Smooth muscle cell (in vitro differentiated cells): ENCODE measurements at regions not wholly inside any gene's neighbourhood (a gene's known extent, or its start where the extent isn't known, plus 50 kb on each side); places are given as distances from the start of the nearest gene placed in this dataset.

Experiments used
- DNase-seq: peaks from one replicate; lab custom pipeline; 2025; ENCODE audit not compliant: unreplicated experiment; lab: John Stamatoyannopoulos, UW
- H2AFZ ChIP-seq: fragments of 200-600 bp; sonication (generic); 2 replicates; pipeline ENCODE4 v1.6.0; 2016; ENCODE audit warnings: antibody characterized with exemption, low read depth, mild to moderate bottlenecking
- H3F3A ChIP-seq: fragments of 200-600 bp; sonication (generic); 2 replicates; pipeline ENCODE4 v1.6.0; 2017; ENCODE audit warnings: antibody characterized with exemption, low read depth
- H3K27ac ChIP-seq: fragments of 200-600 bp; sonication (generic); 2 replicates; pipeline ENCODE4 v1.5.1; 2016; ENCODE audit warnings: low read depth, mild to moderate bottlenecking
- H3K27me3 ChIP-seq: fragments of 200-600 bp; sonication (generic); 2 replicates; pipeline ENCODE4 v1.6.1; 2016; ENCODE audit warnings: low read depth, mild to moderate bottlenecking
- H3K36me3 ChIP-seq: fragments of 200-600 bp; sonication (generic); 2 replicates; pipeline ENCODE4 v1.5.1; 2016; ENCODE audit warnings: low read depth
- H3K4me1 ChIP-seq: fragments of 200-600 bp; sonication (generic); 2 replicates; pipeline ENCODE4 v1.5.1; 2016; ENCODE audit warnings: low read depth
- H3K4me2 ChIP-seq: fragments of 200-600 bp; sonication (generic); 2 replicates; pipeline ENCODE4 v1.6.0; 2016; ENCODE audit warnings: mild to moderate bottlenecking
- H3K4me3 ChIP-seq: fragments of 200-600 bp; sonication (generic); 2 replicates; pipeline ENCODE4 v1.5.1; 2016; ENCODE audit warnings: mild to moderate bottlenecking
- H3K79me2 ChIP-seq: fragments of 200-600 bp; sonication (generic); 2 replicates; pipeline ENCODE4 v1.6.0; 2016; ENCODE audit warnings: low read depth, mild to moderate bottlenecking
- H3K9ac ChIP-seq: fragments of 200-600 bp; sonication (generic); 2 replicates; pipeline ENCODE4 v1.6.0; 2016; ENCODE audit warnings: low read depth
- H3K9me3 ChIP-seq: fragments of 200-600 bp; sonication (generic); replicated peaks from 2 replicates; pipeline ENCODE4 v1.5.1; 2016; ENCODE audit warnings: low read depth
- H4K20me1 ChIP-seq: fragments of 200-600 bp; sonication (generic); 2 replicates; pipeline ENCODE4 v1.6.0; 2016; ENCODE audit warnings: low read depth
- TF ChIP-seq, protein P1 (sequence below): fragments of 200-600 bp; sonication (generic); IDR thresholded peaks from 2 replicates; pipeline ENCODE4 v1.5.1; 2017; ENCODE audit warnings: borderline replicate concordance, mild to moderate bottlenecking, antibody characterized with exemption; ENCODE audit not compliant: insufficient read depth, poor library complexity, severe bottlenecking

DNA sequence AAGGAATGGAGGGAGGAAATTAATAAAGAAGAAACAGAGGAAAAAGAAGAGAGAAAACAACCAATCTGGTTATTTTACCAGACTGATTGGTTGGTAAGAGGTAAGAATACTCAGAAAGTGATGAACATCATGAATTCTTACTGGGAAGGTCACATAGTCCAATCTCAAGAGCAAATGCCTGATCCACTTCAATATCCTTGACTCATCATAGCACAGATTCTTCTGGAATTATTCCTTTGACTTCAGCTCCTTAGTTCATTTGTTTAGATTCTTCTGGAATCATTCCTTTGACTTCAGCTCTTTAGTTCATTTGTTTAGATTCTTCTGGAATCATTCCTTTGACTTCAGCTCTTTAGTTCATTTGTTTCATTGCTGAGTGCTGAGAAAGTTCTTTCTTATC is 2030.6 kb upstream of the CELF4 start:
- Histone ChIP-seq H3K27me3 (no peaks in the 10 kb centered on the region), H3K79me2 (no peaks in the 10 kb centered on the region), H3K36me3 (no peaks in the 10 kb centered on the region), H3K27ac (no peak overlapping the region), H3F3A (no peaks in the 10 kb centered on the region), H3K4me2 (no peak overlapping the region), H3K9me3 (no peaks in the 10 kb centered on the region), H3K4me1 (no peaks in the 10 kb centered on the region), H4K20me1 (no peaks in the 10 kb centered on the region), H3K4me3 (no peak overlapping the region), H3K9ac (no peak overlapping the region), H2AFZ (no peak overlapping the region)
- TF ChIP-seq, protein P1, sequence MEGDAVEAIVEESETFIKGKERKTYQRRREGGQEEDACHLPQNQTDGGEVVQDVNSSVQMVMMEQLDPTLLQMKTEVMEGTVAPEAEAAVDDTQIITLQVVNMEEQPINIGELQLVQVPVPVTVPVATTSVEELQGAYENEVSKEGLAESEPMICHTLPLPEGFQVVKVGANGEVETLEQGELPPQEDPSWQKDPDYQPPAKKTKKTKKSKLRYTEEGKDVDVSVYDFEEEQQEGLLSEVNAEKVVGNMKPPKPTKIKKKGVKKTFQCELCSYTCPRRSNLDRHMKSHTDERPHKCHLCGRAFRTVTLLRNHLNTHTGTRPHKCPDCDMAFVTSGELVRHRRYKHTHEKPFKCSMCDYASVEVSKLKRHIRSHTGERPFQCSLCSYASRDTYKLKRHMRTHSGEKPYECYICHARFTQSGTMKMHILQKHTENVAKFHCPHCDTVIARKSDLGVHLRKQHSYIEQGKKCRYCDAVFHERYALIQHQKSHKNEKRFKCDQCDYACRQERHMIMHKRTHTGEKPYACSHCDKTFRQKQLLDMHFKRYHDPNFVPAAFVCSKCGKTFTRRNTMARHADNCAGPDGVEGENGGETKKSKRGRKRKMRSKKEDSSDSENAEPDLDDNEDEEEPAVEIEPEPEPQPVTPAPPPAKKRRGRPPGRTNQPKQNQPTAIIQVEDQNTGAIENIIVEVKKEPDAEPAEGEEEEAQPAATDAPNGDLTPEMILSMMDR, result no peak
- no peak for DNase-seq

DNA sequence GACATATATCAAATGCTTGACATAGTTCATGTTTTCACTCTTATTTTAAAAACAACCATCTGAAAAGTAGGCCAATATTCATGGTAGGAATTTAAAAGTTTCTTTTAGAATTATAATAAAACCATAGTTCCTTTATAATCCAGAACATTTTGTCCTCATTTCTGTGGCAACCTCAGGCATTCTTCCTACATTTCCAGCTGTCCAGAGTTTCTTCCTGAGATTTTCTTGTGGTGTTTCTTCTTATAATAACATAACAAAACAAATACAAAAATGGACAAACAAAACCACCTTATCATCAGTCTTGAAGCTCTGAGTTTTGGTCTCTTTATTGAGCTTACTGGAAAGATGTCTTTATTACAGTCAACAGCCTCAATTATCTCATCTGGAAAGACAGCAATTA is 2028.6 kb upstream of the CELF4 start:
- Histone ChIP-seq H3K27me3 (no peaks in the 10 kb centered on the region), H3K4me2 (no peak overlapping the region), H2AFZ (no peak overlapping the region), H3F3A (no peaks in the 10 kb centered on the region), H3K9ac (no peak overlapping the region), H3K79me2 (no peaks in the 10 kb centered on the region), H3K4me1 (no peaks in the 10 kb centered on the region), H3K4me3 (no peak overlapping the region), H3K27ac (no peak overlapping the region), H3K36me3 (no peaks in the 10 kb centered on the region), H3K9me3 (no peaks in the 10 kb centered on the region), H4K20me1 (no peaks in the 10 kb centered on the region)
- TF ChIP-seq, protein P1, result no peak
- DNase-seq, result no peak

DNA sequence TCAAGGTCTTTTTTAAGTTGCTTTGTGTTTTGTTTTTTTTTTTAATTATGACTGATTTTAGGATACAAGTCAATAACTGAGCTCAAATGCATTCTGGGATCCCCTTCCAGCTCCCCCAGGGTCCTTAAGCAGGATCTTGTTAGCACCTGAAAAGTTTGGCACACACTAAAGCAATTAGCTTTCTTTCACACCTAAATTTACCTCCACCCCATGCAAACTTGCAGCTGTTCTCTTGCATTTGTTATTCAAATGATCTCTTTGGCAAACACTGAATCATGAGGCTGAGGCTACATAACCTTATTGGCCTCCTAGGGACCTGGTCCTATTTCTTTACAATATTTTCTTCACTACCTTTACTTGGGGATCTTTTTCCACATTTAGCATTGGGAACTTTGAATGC is 2026.1 kb upstream of the CELF4 start:
- H3K27me3 ChIP-seq, result no peaks in the 10 kb centered on the region
- no peak overlapping the region for H3K4me3 ChIP-seq
- no peaks in the 10 kb centered on the region for H3F3A ChIP-seq
- no peak overlapping the region for H3K4me2 ChIP-seq
- no peak overlapping the region for H3K27ac ChIP-seq
- H3K9ac ChIP-seq, result no peak overlapping the region
- H3K36me3 ChIP-seq, result no peaks in the 10 kb centered on the region
- no peaks in the 10 kb centered on the region for H3K79me2 ChIP-seq
- no peaks in the 10 kb centered on the region for H3K9me3 ChIP-seq
- no peak for DNase-seq
- TF ChIP-seq, protein P1, result no peak
- H3K4me1 ChIP-seq, result no peaks in the 10 kb centered on the region
- H4K20me1 ChIP-seq, result no peaks in the 10 kb centered on the region
- H2AFZ ChIP-seq, result no peak overlapping the region

DNA sequence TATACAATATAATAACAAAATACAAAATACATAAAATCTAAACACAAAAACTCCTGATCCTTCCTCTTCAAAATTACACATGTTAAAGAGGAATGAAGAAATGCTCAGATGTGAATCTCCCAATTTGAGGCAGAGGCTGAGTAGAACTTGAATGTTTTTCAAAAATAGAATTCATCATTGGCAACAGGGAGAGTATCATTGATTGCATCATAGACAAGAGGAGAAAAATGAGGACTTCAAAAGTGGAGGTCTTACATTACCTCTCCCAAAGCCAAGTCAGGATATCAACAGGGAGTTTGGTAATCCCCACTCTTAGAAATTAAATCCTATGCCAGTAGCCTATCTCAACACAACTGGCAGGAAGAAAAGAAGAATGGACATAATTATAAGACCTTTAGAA is 2023.9 kb upstream of the CELF4 start:
- no peaks in the 10 kb centered on the region for H3K4me1 ChIP-seq
- TF ChIP-seq, protein P1, result no peak
- no peak for DNase-seq
- H3K4me3 ChIP-seq, result no peak overlapping the region
- H4K20me1 ChIP-seq, result no peaks in the 10 kb centered on the region
- no peaks in the 10 kb centered on the region for H3K79me2 ChIP-seq
- no peaks in the 10 kb centered on the region for H3K36me3 ChIP-seq
- H2AFZ ChIP-seq, result no peak overlapping the region
- no peaks in the 10 kb centered on the region for H3F3A ChIP-seq
- H3K27me3 ChIP-seq, result no peaks in the 10 kb centered on the region
- no peaks in the 10 kb centered on the region for H3K9me3 ChIP-seq
- no peak overlapping the region for H3K4me2 ChIP-seq
- no peak overlapping the region for H3K27ac ChIP-seq
- H3K9ac ChIP-seq, result no peak overlapping the region
